Kidney epithelial cell (primary cell): ENCODE measurements at regions not wholly inside any gene's neighbourhood (a gene's known extent, or its start where the extent isn't known, plus 50 kb on each side); places are given as distances from the start of the nearest gene placed in this dataset.

Experiments
- DNase-seq: peaks from one replicate; pipeline ENCODE4 v3.0.0-alpha.2; 2010; ENCODE audit warnings: low read depth
- H3K27me3 ChIP-seq: 2 replicates; pipeline ENCODE4 v1.6.0; 2011; ENCODE audit warnings: low read length; ENCODE audit not compliant: control insufficient read depth, insufficient read depth
- H3K36me3 ChIP-seq: 2 replicates; pipeline ENCODE4 v1.5.1; 2011; ENCODE audit warnings: low read length; ENCODE audit not compliant: control insufficient read depth, insufficient read depth
- H3K4me3 ChIP-seq: 2 replicates; pipeline ENCODE4 v1.5.1; 2011; ENCODE audit warnings: low read depth, mild to moderate bottlenecking, control low read depth, low read length
- CTCF ChIP-seq: IDR thresholded peaks from 2 replicates; pipeline ENCODE4 v1.5.1; 2011; ENCODE audit warnings: mild to moderate bottlenecking, moderate library complexity, low read length, control low read depth, inconsistent platforms; ENCODE audit not compliant: insufficient read depth, poor library complexity, severe bottlenecking

GRCh38 chr5:54646356-54647101 is 129.0 kb downstream of the SNX18 start:
- H3K36me3 ChIP-seq: no peaks in the 10 kb centered on the region
- H3K27me3 ChIP-seq: no peaks in the 10 kb centered on the region
- no peak overlapping the region for H3K4me3 ChIP-seq
- DNase-seq: peak; percentile 29
- TF ChIP-seq CTCF: no peak

DNA sequence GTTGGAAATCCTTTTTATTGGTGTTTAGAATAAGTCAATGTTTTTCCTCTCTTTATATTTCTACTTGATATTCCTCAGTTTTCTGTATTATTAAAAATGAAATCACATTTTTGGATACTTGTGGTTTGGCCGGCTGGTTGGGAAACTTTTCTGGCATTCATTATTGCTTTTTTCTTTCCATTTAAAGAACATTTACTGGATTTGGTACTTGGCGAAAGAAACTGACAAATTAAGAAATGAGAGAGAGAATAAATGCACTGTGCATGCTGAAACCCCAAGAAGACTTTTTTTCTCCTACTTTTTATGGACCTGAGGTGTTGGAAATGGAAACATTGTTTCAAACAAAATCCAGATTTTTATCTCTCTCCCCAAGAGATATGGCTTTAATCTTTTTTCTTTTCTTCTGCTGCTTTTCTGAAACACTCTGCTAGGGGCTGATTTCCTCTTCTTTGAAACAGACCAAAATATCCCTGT is 128.4 kb downstream of the SNX18 start:
- DNase-seq: no peak
- no peak for TF ChIP-seq CTCF
- Histone ChIP-seq H3K4me3 (no peak overlapping the region), H3K27me3 (no peaks in the 10 kb centered on the region), H3K36me3 (no peaks in the 10 kb centered on the region)

DNA sequence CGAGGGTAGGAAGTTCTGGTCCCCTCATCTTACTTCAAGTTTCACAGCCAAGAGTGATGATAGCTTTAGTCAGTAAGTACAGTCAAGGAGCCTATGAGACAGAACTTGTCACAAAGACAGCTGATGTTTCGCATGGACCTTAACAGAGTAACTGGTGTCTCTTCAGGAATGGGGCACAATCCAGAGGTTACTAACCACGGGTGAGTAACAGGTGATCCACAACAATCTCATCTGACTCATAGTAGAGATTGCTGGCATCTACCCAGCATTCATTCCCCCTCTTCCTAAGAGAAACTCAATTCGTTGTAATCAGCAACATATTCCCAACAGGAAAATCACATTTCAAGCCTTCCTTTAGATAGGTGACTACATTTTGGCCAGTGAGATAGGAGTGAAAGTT is 126.7 kb downstream of the SNX18 start:
- Histone ChIP-seq H3K27me3 (no peaks in the 10 kb centered on the region), H3K4me3 (no peak overlapping the region), H3K36me3 (no peaks in the 10 kb centered on the region)
- DNase-seq: peak; percentile 68
- no peak for TF ChIP-seq CTCF

GRCh38 chr5:54643685-54644106 is 126.1 kb downstream of the SNX18 start:
- no peak for TF ChIP-seq CTCF
- Histone ChIP-seq H3K4me3 (no peak overlapping the region), H3K36me3 (no peaks in the 10 kb centered on the region), H3K27me3 (no peaks in the 10 kb centered on the region)
- peak; percentile 53 for DNase-seq

DNA sequence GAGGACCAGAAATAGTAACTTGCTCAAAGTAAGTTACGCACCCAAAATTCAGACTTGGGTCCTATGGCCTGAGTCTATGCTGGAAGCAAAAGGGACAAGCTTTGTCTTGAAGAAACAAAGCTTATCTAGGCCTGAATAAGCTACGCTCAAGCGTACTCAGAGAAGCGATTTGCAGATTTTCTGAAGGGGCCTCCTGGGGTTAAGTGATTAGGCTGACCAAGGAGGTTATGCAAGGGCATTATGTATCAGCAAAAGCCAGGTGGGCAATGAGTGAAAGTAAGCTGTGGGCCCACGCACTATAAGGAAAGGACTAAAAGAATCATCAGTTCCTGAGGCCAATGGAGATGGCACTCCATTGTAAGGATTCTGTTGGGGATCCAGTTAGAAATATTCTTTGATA is 122.1 kb downstream of the SNX18 start:
- DNase-seq: no peak
- H3K27me3 ChIP-seq: no peaks in the 10 kb centered on the region
- no peak overlapping the region for H3K4me3 ChIP-seq
- no peak for TF ChIP-seq CTCF
- no peaks in the 10 kb centered on the region for H3K36me3 ChIP-seq

DNA sequence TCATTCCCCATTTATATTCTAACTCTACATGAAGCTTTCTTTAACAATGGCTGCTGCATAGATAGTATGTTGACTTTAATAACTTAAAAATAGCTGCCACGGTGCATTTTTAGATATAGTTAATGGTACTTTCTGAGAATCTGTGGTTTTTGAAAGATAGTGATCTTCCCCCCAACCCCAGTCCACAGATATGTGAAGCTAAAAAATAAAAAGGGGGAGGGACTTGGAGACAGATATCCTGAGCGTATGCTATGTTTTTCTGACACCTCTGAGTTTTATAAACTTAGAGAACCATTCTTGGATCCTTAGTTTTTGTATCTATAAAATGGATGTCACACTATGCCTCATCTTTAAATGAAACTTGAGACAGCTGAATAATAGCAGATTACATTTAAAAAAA is 120.5 kb downstream of the SNX18 start:
- DNase-seq: no peak
- no peaks in the 10 kb centered on the region for H3K36me3 ChIP-seq
- no peak for TF ChIP-seq CTCF
- H3K4me3 ChIP-seq: no peak overlapping the region
- no peaks in the 10 kb centered on the region for H3K27me3 ChIP-seq
